ENCODE measurements at regions not wholly inside any gene's neighbourhood (a gene's known extent, or its start where the extent isn't known, plus 50 kb on each side); places are given as distances from the start of the nearest gene placed in this dataset.

GRCh38 chr14:81855007-81855406 is 321.4 kb upstream of the SEL1L start:
- no peak for TF ChIP-seq POLR2A (IDR thresholded peaks at IDR 0.05; ENCODE audit: low read length)
- no peak for TF ChIP-seq GATA1 (IDR thresholded peaks at IDR 0.05; ENCODE audit: low read depth, low read length)

All from erythroblast (primary cell).